Hepatocyte (in vitro differentiated cells): ENCODE measurements at regions not wholly inside any gene's neighbourhood (a gene's known extent, or its start where the extent isn't known, plus 50 kb on each side); places are given as distances from the start of the nearest gene placed in this dataset.

Experiments
- DNase-seq: peaks from one replicate; pipeline ENCODE4 v3.0.0-alpha.2; 2016; ENCODE audit warnings: low spot score
- H2AFZ ChIP-seq: fragments of 200-600 bp; sonication (generic); 2 replicates; pipeline ENCODE4 v1.6.0; 2016; ENCODE audit warnings: antibody characterized with exemption, mild to moderate bottlenecking
- H3K27ac ChIP-seq: fragments of 200-600 bp; sonication (generic); 2 replicates; pipeline ENCODE4 v1.5.1; 2016; ENCODE audit warnings: mild to moderate bottlenecking
- H3K27me3 ChIP-seq: fragments of 200-600 bp; sonication (generic); 2 replicates; pipeline ENCODE4 v1.6.1; 2016
- H3K36me3 ChIP-seq: fragments of 200-600 bp; sonication (generic); replicated peaks from 2 replicates; pipeline ENCODE4 v1.5.1; 2016; ENCODE audit warnings: low read depth; ENCODE audit not compliant: insufficient read depth
- H3K4me1 ChIP-seq: fragments of 200-600 bp; sonication (generic); 2 replicates; pipeline ENCODE4 v1.5.1; 2016; ENCODE audit warnings: mild to moderate bottlenecking, moderate library complexity; ENCODE audit not compliant: insufficient read depth
- H3K4me2 ChIP-seq: fragments of 200-600 bp; sonication (generic); 2 replicates; pipeline ENCODE4 v1.6.0; 2016
- H3K4me3 ChIP-seq: fragments of 200-600 bp; sonication (generic); 2 replicates; pipeline ENCODE4 v1.5.1; 2016; ENCODE audit warnings: mild to moderate bottlenecking
- H3K79me2 ChIP-seq: fragments of 200-600 bp; sonication (generic); 2 replicates; pipeline ENCODE4 v1.6.0; 2017; ENCODE audit warnings: mild to moderate bottlenecking
- H3K9me2 ChIP-seq: fragments of 200-600 bp; sonication (generic); replicated peaks from 2 replicates; pipeline ENCODE4 v1.6.0; 2017; ENCODE audit warnings: mild to moderate bottlenecking; ENCODE audit not compliant: insufficient read depth
- H3K9me3 ChIP-seq: fragments of 200-600 bp; sonication (generic); 2 replicates; pipeline ENCODE4 v1.5.1; 2016; ENCODE audit warnings: low read depth, mild to moderate bottlenecking
- H4K20me1 ChIP-seq: fragments of 200-600 bp; sonication (generic); 2 replicates; pipeline ENCODE4 v1.6.0; 2016; ENCODE audit warnings: mild to moderate bottlenecking; ENCODE audit not compliant: insufficient read depth, poor library complexity, severe bottlenecking
- EZH2 ChIP-seq: fragments of 200-600 bp; sonication (generic); IDR thresholded peaks from 2 replicates; pipeline ENCODE4 v1.6.1; 2016; ENCODE audit warnings: antibody characterized with exemption, mild to moderate bottlenecking, borderline replicate concordance
- EZH2phosphoT487 ChIP-seq: fragments of 200-600 bp; sonication (generic); IDR thresholded peaks from one replicate; pipeline ENCODE4 v1.6.1; 2018; ENCODE audit warnings: antibody characterized with exemption, mild to moderate bottlenecking, low read depth, moderate library complexity; ENCODE audit not compliant: unreplicated experiment, severe bottlenecking
- WGBS: methylation state at CpG from one replicate; pipeline ENCODE4 v1.1.6; 2016; ENCODE audit warnings: low lambda C conversion rate; ENCODE audit errors: missing lambda C conversion rate; 5-methylcytosine and 5-hydroxymethylcytosine counted together
- TF ChIP-seq, protein P1 (sequence below): fragments of 200-600 bp; sonication (generic); IDR thresholded peaks from 2 replicates; pipeline ENCODE4 v1.5.1; 2016; ENCODE audit warnings: antibody characterized with exemption, mild to moderate bottlenecking; ENCODE audit not compliant: poor library complexity

GRCh38 chr4:81712714-81713113 is 241.0 kb upstream of the RASGEF1B start:
- TF ChIP-seq EZH2 = no peak
- no peak for TF ChIP-seq EZH2phosphoT487
- TF ChIP-seq, protein P1, sequence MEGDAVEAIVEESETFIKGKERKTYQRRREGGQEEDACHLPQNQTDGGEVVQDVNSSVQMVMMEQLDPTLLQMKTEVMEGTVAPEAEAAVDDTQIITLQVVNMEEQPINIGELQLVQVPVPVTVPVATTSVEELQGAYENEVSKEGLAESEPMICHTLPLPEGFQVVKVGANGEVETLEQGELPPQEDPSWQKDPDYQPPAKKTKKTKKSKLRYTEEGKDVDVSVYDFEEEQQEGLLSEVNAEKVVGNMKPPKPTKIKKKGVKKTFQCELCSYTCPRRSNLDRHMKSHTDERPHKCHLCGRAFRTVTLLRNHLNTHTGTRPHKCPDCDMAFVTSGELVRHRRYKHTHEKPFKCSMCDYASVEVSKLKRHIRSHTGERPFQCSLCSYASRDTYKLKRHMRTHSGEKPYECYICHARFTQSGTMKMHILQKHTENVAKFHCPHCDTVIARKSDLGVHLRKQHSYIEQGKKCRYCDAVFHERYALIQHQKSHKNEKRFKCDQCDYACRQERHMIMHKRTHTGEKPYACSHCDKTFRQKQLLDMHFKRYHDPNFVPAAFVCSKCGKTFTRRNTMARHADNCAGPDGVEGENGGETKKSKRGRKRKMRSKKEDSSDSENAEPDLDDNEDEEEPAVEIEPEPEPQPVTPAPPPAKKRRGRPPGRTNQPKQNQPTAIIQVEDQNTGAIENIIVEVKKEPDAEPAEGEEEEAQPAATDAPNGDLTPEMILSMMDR = no peak
- Histone ChIP-seq H3K9me3 (no peaks in the 10 kb centered on the region), H3K4me2 (no peak overlapping the region), H3K4me1 (peaks cover 12% of the 10 kb centered on the region), H3K4me3 (no peak overlapping the region), H3K27me3 (no peaks in the 10 kb centered on the region), H3K79me2 (no peaks in the 10 kb centered on the region), H3K9me2 (no peaks in the 10 kb centered on the region), H3K27ac (no peak overlapping the region), H2AFZ (no peak overlapping the region), H3K36me3 (no peaks in the 10 kb centered on the region), H4K20me1 (no peaks in the 10 kb centered on the region)
- no peak for DNase-seq
- 92% methylated on average over 2 of the region's 2 CpGs for WGBS

DNA sequence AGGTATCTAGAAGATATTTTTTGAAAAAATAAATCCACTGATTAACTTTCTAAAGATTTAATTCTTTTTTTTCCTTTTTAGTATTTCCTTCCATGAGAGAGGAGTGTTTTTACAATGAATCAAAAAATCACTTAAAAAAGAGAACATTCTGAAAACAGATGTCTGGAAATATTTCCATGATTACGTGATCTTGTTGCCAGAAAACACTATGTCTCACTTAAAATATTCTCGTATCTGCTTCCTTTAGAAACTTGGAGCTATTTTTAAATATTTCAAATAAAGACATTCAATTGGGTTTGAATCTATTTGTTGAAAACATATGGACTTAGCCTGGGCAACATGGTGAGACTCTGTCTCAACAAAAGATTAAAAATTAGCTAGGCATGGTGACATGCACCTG is 232.8 kb upstream of the RASGEF1B start:
- Histone ChIP-seq H3K4me3 (no peak overlapping the region), H3K27me3 (no peaks in the 10 kb centered on the region), H3K36me3 (no peaks in the 10 kb centered on the region), H4K20me1 (no peaks in the 10 kb centered on the region), H3K27ac (no peak overlapping the region), H3K9me3 (no peaks in the 10 kb centered on the region), H3K79me2 (no peaks in the 10 kb centered on the region), H3K9me2 (no peaks in the 10 kb centered on the region), H2AFZ (no peak overlapping the region), H3K4me2 (no peak overlapping the region), H3K4me1 (no peaks in the 10 kb centered on the region)
- DNase-seq = no peak
- 87% methylated on average over 2 of the region's 2 CpGs for WGBS
- TF ChIP-seq, protein P1 = no peak
- no peak for TF ChIP-seq EZH2

DNA sequence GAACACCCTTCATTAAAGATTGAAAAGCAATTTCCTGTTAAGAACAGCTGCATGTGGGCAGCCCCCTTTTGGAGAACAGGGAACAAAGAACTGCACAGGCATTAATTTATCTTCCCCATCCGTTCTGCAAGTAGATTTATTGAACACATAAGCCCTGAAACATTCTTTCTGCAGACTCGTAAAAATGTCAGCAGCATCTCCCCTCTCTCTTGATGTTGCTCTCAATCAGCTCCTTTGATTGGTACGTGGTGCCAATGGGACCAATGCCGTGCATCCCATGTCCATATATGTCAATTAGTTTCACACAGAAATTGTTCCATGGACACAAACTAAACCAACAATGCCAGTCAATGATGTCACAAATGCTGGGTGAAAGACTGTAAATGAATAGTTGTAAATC is 228.5 kb upstream of the RASGEF1B start:
- DNase-seq = no peak
- TF ChIP-seq, protein P1 = no peak
- TF ChIP-seq EZH2phosphoT487 (no peak), EZH2 (no peak)
- Histone ChIP-seq H3K27ac (no peak overlapping the region), H3K79me2 (no peaks in the 10 kb centered on the region), H3K36me3 (no peaks in the 10 kb centered on the region), H2AFZ (no peak overlapping the region), H3K9me2 (no peaks in the 10 kb centered on the region), H4K20me1 (no peaks in the 10 kb centered on the region), H3K9me3 (no peaks in the 10 kb centered on the region), H3K4me1 (peaks cover 5% of the 10 kb centered on the region), H3K27me3 (no peaks in the 10 kb centered on the region), H3K4me3 (no peak overlapping the region), H3K4me2 (no peak overlapping the region)
- WGBS = 66% methylated on average over 4 of the region's 4 CpGs
